ENCODE measurements at regions not wholly inside any gene's neighbourhood (a gene's known extent, or its start where the extent isn't known, plus 50 kb on each side); places are given as distances from the start of the nearest gene placed in this dataset.
"Not testable (repeated sequence)": the region's sequence is repeated elsewhere in the genome, so short reads cannot be mapped to it uniquely, and the experiment has no call there.

DNA sequence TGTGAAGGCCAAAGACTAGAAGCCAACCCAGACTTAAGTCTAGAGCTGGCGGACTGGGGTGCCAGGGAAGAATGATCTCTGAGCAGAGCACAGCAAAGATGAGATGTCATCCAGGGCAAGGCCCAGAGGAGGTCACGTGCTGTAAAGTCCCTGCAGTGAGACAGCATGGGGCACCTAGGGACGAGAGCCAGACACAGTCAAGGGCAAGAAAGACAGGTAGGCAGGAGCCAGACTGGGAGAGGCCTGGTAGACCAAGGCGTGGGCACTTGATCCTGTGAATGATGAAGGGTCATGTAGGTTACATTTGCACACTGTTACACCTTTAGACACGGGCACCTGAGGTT is 379.7 kb upstream of the PROK2 start:
- peak; percentile 35 for DNase-seq (ENCODE audit: insufficient read length, low spot score)
- no peak for FAIRE-seq
- TF ChIP-seq POU2F2 (IDR thresholded peaks at IDR 0.05; ENCODE audit: low read depth, low read length) (no peak), PAX5 (IDR thresholded peaks at IDR 0.05; ENCODE audit: insufficient read depth, low read length, severe bottlenecking) (no peak), SPI1 (IDR thresholded peaks at IDR 0.05; ENCODE audit: low read depth, low read length) (no peak), POLR2A (IDR thresholded peaks at IDR 0.05; ENCODE audit: low read depth, low read length) (no peak), TAF1 (IDR thresholded peaks at IDR 0.05; ENCODE audit: low read depth, low read length) (no peak), POLR2AphosphoS5 (IDR thresholded peaks at IDR 0.05; ENCODE audit: low read depth, low read length) (no peak)

- DNase-seq (ENCODE audit: insufficient read length, low spot score) (peak; percentile 57), FAIRE-seq (peak; percentile 100)
- TF ChIP-seq SPI1 (IDR thresholded peaks at IDR 0.05; ENCODE audit: low read depth, low read length) (peak; percentile 92), PAX5 (IDR thresholded peaks at IDR 0.05; ENCODE audit: insufficient read depth, low read length, severe bottlenecking) (peak; percentile 25), POU2F2 (IDR thresholded peaks at IDR 0.05; ENCODE audit: low read depth, low read length) (peak; percentile 80), POLR2AphosphoS5 (IDR thresholded peaks at IDR 0.05; ENCODE audit: low read depth, low read length) (0 out of 2 replicates have a peak, but pooled peaks have one; percentile 33), TAF1 (IDR thresholded peaks at IDR 0.05; ENCODE audit: low read depth, low read length) (no peak), POLR2A (IDR thresholded peaks at IDR 0.05; ENCODE audit: low read depth, low read length) (peak; percentile 44; the same call in 1 of the 2 replicates)
Observed at GRCh38 chr3:72163809-72164634, 379.1 kb upstream of the PROK2 start.

DNA sequence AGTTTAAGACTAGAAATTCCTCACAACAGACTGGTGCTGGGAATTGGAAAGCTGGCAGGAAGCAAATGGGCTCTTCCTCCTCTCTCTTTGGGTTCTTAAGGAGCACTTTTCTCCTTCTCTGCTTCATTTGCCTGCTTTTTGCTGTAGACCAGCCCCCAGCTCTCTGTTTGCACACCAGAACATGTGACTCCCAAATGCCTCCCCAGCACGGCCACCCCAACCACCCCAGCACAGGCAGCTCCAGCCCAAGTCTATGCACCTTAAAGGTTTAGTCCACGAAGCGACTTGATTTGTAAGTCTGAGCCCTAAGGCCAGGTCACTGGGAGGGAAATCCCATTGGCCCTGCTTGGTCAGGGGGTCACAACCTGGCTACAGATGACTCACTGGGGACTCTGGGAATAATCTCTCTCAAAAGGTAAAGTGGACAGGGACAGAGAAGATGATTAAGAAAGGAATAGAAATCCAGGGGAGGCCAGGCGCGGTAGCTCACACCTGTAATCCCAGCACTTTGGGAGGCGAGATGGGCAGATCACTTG is 377.8 kb upstream of the PROK2 start:
- DNase-seq (ENCODE audit: insufficient read length, low spot score) = no peak
- TF ChIP-seq POU2F2 (IDR thresholded peaks at IDR 0.05; ENCODE audit: low read depth, low read length) (no peak), POLR2AphosphoS5 (IDR thresholded peaks at IDR 0.05; ENCODE audit: low read depth, low read length) (no peak), SPI1 (IDR thresholded peaks at IDR 0.05; ENCODE audit: low read depth, low read length) (no peak), POLR2A (IDR thresholded peaks at IDR 0.05; ENCODE audit: low read depth, low read length) (no peak), PAX5 (IDR thresholded peaks at IDR 0.05; ENCODE audit: insufficient read depth, low read length, severe bottlenecking) (no peak)
- no peak for FAIRE-seq

GRCh38 chr3:72161881-72162595 is 377.1 kb upstream of the PROK2 start:
- no peak for TF ChIP-seq POLR2AphosphoS5 (IDR thresholded peaks at IDR 0.05; ENCODE audit: low read depth, low read length)
- no peak for TF ChIP-seq SPI1 (IDR thresholded peaks at IDR 0.05; ENCODE audit: low read depth, low read length)
- TF ChIP-seq TAF1 (IDR thresholded peaks at IDR 0.05; ENCODE audit: low read depth, low read length) = no peak
- TF ChIP-seq POLR2A (IDR thresholded peaks at IDR 0.05; ENCODE audit: low read depth, low read length) = no peak
- no peak for TF ChIP-seq PAX5 (IDR thresholded peaks at IDR 0.05; ENCODE audit: insufficient read depth, low read length, severe bottlenecking)
- TF ChIP-seq POU2F2 (IDR thresholded peaks at IDR 0.05; ENCODE audit: low read depth, low read length) = no peak
- DNase-seq (ENCODE audit: insufficient read length, low spot score) (no peak), FAIRE-seq (peak; percentile 26)

DNA sequence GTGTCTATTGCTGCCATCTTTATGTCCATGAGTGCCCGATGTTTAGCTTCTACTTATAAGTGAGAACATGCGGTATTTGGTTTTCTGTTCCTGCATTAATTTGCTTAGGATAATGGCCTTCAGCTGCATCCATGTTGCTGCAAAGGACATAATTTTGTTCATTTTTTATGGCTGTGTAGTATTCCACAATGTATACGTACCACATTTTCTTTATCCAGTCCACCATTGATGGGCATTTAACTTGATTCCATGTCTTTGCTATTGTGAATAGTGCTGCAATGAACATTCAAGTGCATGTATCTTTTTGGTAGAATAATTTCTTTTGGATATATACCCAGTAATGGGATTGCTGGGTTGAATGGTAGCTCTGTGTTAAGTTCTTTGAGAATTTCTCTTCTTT is 376.3 kb upstream of the PROK2 start:
- FAIRE-seq = peak; percentile 66
- DNase-seq (ENCODE audit: insufficient read length, low spot score) = not testable (repeated sequence)

GRCh38 chr3:72160351-72160750 is 375.4 kb upstream of the PROK2 start:
- no peak for FAIRE-seq
- TF ChIP-seq SPI1 (IDR thresholded peaks at IDR 0.05; ENCODE audit: low read depth, low read length) = no peak
- no peak for TF ChIP-seq POU2F2 (IDR thresholded peaks at IDR 0.05; ENCODE audit: low read depth, low read length)
- no peak for TF ChIP-seq PAX5 (IDR thresholded peaks at IDR 0.05; ENCODE audit: insufficient read depth, low read length, severe bottlenecking)
- no peak for TF ChIP-seq POLR2A (IDR thresholded peaks at IDR 0.05; ENCODE audit: low read depth, low read length)
- TF ChIP-seq POLR2AphosphoS5 (IDR thresholded peaks at IDR 0.05; ENCODE audit: low read depth, low read length) = no peak
- TF ChIP-seq TAF1 (IDR thresholded peaks at IDR 0.05; ENCODE audit: low read depth, low read length) = no peak
- no peak for DNase-seq (ENCODE audit: insufficient read length, low spot score)

- no peak for TF ChIP-seq POLR2AphosphoS5 (IDR thresholded peaks at IDR 0.05; ENCODE audit: low read depth, low read length)
- no peak for TF ChIP-seq POLR2A (IDR thresholded peaks at IDR 0.05; ENCODE audit: low read depth, low read length)
- TF ChIP-seq SPI1 (IDR thresholded peaks at IDR 0.05; ENCODE audit: low read depth, low read length) = no peak
- TF ChIP-seq TAF1 (IDR thresholded peaks at IDR 0.05; ENCODE audit: low read depth, low read length) = no peak
- TF ChIP-seq POU2F2 (IDR thresholded peaks at IDR 0.05; ENCODE audit: low read depth, low read length) = no peak
- TF ChIP-seq PAX5 (IDR thresholded peaks at IDR 0.05; ENCODE audit: insufficient read depth, low read length, severe bottlenecking) = no peak
- DNase-seq (ENCODE audit: insufficient read length, low spot score) (no peak), FAIRE-seq (peak; percentile 5)
Observed at GRCh38 chr3:72159487-72159886, 374.5 kb upstream of the PROK2 start.

DNA sequence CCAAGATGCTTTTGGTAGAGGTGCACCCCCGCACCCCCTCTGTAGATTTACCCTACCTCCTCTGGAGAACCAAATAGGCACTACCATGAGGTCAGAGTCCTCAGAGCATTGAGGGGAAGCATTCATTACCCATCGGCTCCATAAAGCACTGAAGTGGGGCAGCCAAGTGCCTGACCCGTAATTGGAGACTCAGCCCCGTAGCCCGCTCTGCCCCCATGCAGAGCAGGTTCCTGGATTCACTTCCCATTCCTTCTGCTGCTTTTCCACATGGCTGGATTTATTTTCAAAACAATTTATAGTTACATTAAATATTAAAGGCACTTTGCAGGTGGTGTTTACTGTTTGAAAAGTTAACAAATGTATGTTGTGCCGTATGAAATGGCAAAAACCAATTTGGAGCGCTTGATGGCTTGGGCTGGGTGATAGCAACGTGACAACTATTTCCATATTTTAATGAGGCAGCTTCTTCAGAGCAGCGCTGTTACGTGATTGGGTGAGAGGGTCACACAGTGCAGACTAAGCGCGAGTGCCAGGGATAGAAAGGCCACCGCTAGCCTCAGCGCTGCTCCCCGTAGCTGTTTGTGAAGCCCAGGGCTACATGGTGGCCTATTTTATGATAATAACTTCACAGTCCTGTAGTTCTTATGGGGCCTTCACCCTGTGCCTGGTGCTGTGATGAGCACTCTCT is 373.8 kb upstream of the PROK2 start:
- DNase-seq (ENCODE audit: insufficient read length, low spot score) (no peak), FAIRE-seq (no peak)
- TF ChIP-seq POU2F2 (IDR thresholded peaks at IDR 0.05; ENCODE audit: low read depth, low read length) (0 out of 2 replicates have a peak, but pooled peaks have one; percentile 1), POLR2A (IDR thresholded peaks at IDR 0.05; ENCODE audit: low read depth, low read length) (no peak), TAF1 (IDR thresholded peaks at IDR 0.05; ENCODE audit: low read depth, low read length) (no peak), POLR2AphosphoS5 (IDR thresholded peaks at IDR 0.05; ENCODE audit: low read depth, low read length) (no peak)

Data from GM12891 (cell line).